K562 (cell line): ENCODE measurements at regions not wholly inside any gene's neighbourhood (a gene's known extent, or its start where the extent isn't known, plus 50 kb on each side); places are given as distances from the start of the nearest gene placed in this dataset.

Experiments
- ATAC-seq: fragments of 200-7000 bp; cut with Tn5 transposase; 3 replicates; pipeline ENCODE4 v1.9.1; 2020; ENCODE audit warnings: moderate library complexity
- BruUV-seq: library from RNA; stranded (reverse); fragments of 400-500 nt; replicated peaks from 2 replicates; lab custom pipeline; 2021; lab: Mats Ljungman, UMichigan
- CTCF ChIA-PET: fragments of 300-600 bp; formaldehyde crosslinking; extraction: SDS; loops from one replicate; lab custom pipeline; 2021; ENCODE audit warnings: low intra/inter-chr PET ratio; lab: Yijun Ruan, JAX
- POLR2A ChIA-PET: fragments of 300-600, 350-650 bp; sonication (Branson Sonifier 250); formaldehyde crosslinking; extraction: SDS; loops from one replicate; lab custom pipeline; 2021; ENCODE audit warnings: antibody characterized with exemption, inconsistent platforms; lab: Yijun Ruan, JAX
- DNase-seq, 4 experiments: peaks; one replicate each; pipeline versions ENCODE4 v3.0.0 to v3.0.0-alpha.2; 2011 to 2018; ENCODE audit warnings: low spot score in 3 of 4, mixed read lengths in 3 of 4; ENCODE audit errors: extremely low read depth in 1 of 4
- FAIRE-seq: peaks from 2 replicates; lab custom pipeline; 2011; peaks lifted over from hg19 to GRCh38; lab: Jason Lieb, UNC
- H2AFZ ChIP-seq: 2 replicates; pipeline ENCODE4 v1.6.0; 2011; ENCODE audit warnings: low read depth, low read length, control low read depth, inconsistent platforms
- H3K27ac ChIP-seq: fragments of 200-600 bp; 3 replicates; pipeline ENCODE4 v1.8.0; 2011; ENCODE audit warnings: low read depth, mild to moderate bottlenecking, control low read depth, inconsistent platforms, low read length, moderate library complexity, mixed read lengths; ENCODE audit errors: extremely low read depth
- H3K27me3 ChIP-seq, 2 experiments: fragments of 300-600 bp in 1 of 2; 2 replicates in 1 of 2; 3 replicates in 1 of 2; pipeline versions ENCODE4 v1.6.0 to v1.8.0; 2011; ENCODE audit warnings: inconsistent platforms in 2 of 2, low read length in 2 of 2, mild to moderate bottlenecking in 1 of 2, mixed read lengths in 1 of 2, moderate library complexity in 1 of 2; ENCODE audit not compliant: control insufficient read depth in 2 of 2, insufficient read depth in 2 of 2
- H3K36me3 ChIP-seq: fragments of 300-600 bp; 3 replicates; pipeline ENCODE4 v1.8.0; 2011; ENCODE audit warnings: mild to moderate bottlenecking, low read length, inconsistent platforms; ENCODE audit not compliant: control insufficient read depth, insufficient read depth
- H3K4me1 ChIP-seq, 2 experiments: fragments of 200-600 bp in 1 of 2; replicated peaks in 1 of 2; 2 replicates in 1 of 2; 3 replicates in 1 of 2; pipeline versions ENCODE4 v1.5.1 to v1.8.0; 2011; ENCODE audit warnings: inconsistent platforms in 2 of 2, low read length in 2 of 2, mild to moderate bottlenecking in 1 of 2, mixed read lengths in 1 of 2, moderate library complexity in 1 of 2; ENCODE audit not compliant: control insufficient read depth in 2 of 2, insufficient read depth in 2 of 2
- H3K4me2 ChIP-seq: 2 replicates; pipeline ENCODE4 v1.6.1; 2011; ENCODE audit warnings: low read length, control low read depth, inconsistent platforms, mixed read lengths; ENCODE audit not compliant: insufficient read depth
- H3K4me3 ChIP-seq: fragments of 200-600 bp; sonication (generic), shearing (Covaris generic); 2 replicates; pipeline ENCODE4 v1.5.1; 2016; ENCODE audit warnings: control low read depth, inconsistent platforms
- H3K79me2 ChIP-seq: fragments of 200-600 bp; 3 replicates; pipeline ENCODE4 v1.8.0; 2011; ENCODE audit warnings: low read length, inconsistent platforms; ENCODE audit not compliant: control insufficient read depth, insufficient read depth
- H3K9ac ChIP-seq, 2 experiments: 2 replicates each; pipeline versions ENCODE4 v1.6.0 to v1.6.1; 2011; ENCODE audit warnings: low read depth in 2 of 2, low read length in 2 of 2, control low read depth in 1 of 2, inconsistent platforms in 1 of 2, mild to moderate bottlenecking in 1 of 2, mixed read lengths in 1 of 2; ENCODE audit not compliant: insufficient read depth in 1 of 2
- H3K9me1 ChIP-seq: one replicate; pipeline ENCODE4 v1.6.0; 2011; ENCODE audit warnings: inconsistent platforms, mild to moderate bottlenecking, low read length, moderate library complexity; ENCODE audit not compliant: control insufficient read depth, insufficient read depth
- H3K9me3 ChIP-seq: replicated peaks from 2 replicates; pipeline ENCODE4 v1.5.1; 2011; ENCODE audit warnings: low read depth, low read length, inconsistent platforms; ENCODE audit not compliant: control insufficient read depth, insufficient read depth
- H4K20me1 ChIP-seq: replicated peaks from 2 replicates; pipeline ENCODE4 v1.6.1; 2011; ENCODE audit warnings: low read length, inconsistent platforms, mixed read lengths; ENCODE audit not compliant: control insufficient read depth, insufficient read depth
- DACH1 ChIP-seq: fragments of 450-650 bp; IDR thresholded peaks from 2 replicates; pipeline ENCODE4 v1.6.1; 2018; ENCODE audit not compliant: partially characterized antibody
- SMAD1 ChIP-seq: fragments of 150-350 bp; IDR thresholded peaks from 2 replicates; pipeline ENCODE4 v1.6.1; 2014; ENCODE audit warnings: low read length, low read depth; ENCODE audit not compliant: partially characterized antibody
- WGBS: fragments of 100-300 bp; shearing (Covaris generic); methylation state at CpG from one replicate; pipeline ENCODE4 v1.1.6; 2016; ENCODE audit warnings: low coverage, mixed read lengths; ENCODE audit not compliant: insufficient coverage; ENCODE audit errors: missing lambda C conversion rate; 5-methylcytosine and 5-hydroxymethylcytosine counted together
- in situ Hi-C: fragments of 300-500 bp; cut with MboI; formaldehyde crosslinking; loops from 4 replicates; pipeline ENCODE4 v1.15.0; 2018; ENCODE audit warnings: inconsistent platforms, mixed read lengths
- intact Hi-C: fragments of 100-400 bp; cut with micrococcal nuclease; formaldehyde crosslinking; loops from 2 replicates; pipeline ENCODE4 v1.14.2; 2022
- TF ChIP-seq, protein P1 (sequence below): fragments of 250-450 bp; sonication (Bioruptor Pico); IDR thresholded peaks from 2 replicates; pipeline ENCODE4 v1.5.0; 2021; ENCODE audit warnings: mild to moderate bottlenecking, moderate library complexity
- TF ChIP-seq, protein P2 (sequence below): sonication (generic); formaldehyde crosslinking; IDR thresholded peaks from 2 replicates; pipeline ENCODE4 v1.4.0; 2020; ENCODE audit warnings: mild to moderate bottlenecking, missing genetic modification reagents
- TF ChIP-seq, protein P3 (sequence below): sonication (generic); formaldehyde crosslinking; IDR thresholded peaks from 2 replicates; pipeline ENCODE4 v1.8.0; 2022; ENCODE audit warnings: missing genetic modification reagents, mild to moderate bottlenecking, borderline replicate concordance

- TF ChIP-seq, protein P1, sequence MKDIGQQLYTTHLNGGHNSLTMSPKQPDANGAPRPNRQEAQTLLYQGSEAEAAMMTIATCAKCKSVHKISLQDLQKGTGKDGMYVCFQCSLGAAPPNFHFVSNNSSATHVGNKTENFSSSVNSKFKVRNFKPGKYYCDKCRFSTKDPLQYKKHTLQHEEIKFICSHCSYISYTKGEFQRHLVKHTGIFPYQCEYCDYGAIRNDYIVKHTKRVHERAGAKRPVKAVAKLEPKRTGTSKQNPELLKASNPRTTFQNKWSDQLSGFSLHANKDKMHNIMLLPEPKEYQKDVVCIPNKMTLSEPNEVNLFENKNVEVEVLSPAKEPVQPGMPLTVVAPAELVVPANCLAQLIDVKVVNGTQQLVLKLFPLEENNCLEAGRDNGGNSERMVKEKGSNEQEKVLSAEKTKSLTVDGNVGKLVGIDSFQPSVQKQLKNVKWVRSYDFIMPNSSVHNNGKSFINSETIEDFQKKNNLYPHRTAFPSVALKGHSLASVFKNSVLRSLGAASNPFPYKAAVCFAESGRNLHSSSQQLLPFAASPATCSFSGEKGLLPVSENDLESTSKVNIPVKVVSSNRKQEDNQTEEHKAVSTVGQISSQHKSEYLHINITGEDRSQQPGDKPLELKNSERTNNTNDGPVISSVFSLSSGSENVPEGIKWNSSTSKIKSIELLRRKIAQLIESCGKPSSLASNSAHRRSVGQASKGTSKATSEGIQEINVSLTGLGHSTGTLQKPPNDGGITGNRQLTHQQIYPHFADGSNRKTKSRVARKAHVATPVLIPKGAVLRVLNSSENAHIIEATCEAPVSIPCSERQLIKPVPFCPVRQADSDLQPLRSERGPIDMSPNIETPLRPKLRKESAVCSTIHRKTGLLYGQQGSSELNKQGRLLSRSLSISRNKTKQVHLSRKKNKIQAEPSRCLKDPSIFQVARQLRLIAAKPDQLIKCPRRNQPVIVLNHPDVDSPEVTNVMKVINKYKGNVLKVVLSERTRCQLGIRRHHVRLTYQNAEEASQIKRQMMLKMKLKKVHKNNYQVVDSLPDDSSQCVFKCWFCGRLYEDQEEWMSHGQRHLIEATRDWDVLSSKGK (CRISPR knock-in tag) = no peak
- TF ChIP-seq, protein P2, sequence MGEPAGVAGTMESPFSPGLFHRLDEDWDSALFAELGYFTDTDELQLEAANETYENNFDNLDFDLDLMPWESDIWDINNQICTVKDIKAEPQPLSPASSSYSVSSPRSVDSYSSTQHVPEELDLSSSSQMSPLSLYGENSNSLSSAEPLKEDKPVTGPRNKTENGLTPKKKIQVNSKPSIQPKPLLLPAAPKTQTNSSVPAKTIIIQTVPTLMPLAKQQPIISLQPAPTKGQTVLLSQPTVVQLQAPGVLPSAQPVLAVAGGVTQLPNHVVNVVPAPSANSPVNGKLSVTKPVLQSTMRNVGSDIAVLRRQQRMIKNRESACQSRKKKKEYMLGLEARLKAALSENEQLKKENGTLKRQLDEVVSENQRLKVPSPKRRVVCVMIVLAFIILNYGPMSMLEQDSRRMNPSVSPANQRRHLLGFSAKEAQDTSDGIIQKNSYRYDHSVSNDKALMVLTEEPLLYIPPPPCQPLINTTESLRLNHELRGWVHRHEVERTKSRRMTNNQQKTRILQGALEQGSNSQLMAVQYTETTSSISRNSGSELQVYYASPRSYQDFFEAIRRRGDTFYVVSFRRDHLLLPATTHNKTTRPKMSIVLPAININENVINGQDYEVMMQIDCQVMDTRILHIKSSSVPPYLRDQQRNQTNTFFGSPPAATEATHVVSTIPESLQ (CRISPR knock-in tag) = no peak
- no peak for TF ChIP-seq DACH1
Measured at GRCh38 chr7:114214466-114214865, 200.1 kb upstream of the FOXP2 start (continued).

DNA sequence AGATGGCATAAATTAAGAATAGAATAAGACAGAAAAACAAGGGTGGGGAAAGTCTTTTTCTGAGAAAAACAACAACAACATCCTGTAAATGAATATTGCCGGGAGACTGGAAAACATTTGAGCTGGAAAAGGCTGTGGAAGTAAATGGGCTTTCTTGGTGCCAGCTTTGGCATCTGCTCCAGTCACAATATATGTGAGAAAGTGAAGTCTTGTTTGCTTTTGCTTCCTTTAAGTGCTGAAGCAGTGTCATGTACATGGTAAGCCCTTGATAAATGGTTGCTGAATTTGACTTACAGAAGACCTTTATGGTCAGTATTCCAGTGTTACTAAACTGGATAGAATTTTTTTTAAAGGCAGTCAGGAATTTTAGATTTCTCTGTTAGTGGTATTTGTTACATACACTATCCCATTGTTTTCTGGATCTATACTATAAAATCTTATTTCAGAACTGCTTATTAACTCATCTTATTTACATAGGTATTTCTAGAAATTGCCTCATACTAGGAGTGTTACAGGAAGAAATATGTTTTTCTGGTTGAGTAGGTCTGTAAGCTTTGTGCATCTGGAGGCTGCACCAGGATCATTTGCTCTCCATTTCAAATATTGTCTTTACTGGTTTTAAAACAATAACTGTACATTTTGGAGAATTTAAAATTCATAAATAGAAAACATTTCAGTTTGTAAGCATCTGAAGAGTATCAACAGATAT, 201.7 kb upstream of the FOXP2 start:
- TF ChIP-seq, protein P3, sequence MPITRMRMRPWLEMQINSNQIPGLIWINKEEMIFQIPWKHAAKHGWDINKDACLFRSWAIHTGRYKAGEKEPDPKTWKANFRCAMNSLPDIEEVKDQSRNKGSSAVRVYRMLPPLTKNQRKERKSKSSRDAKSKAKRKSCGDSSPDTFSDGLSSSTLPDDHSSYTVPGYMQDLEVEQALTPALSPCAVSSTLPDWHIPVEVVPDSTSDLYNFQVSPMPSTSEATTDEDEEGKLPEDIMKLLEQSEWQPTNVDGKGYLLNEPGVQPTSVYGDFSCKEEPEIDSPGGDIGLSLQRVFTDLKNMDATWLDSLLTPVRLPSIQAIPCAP (CRISPR knock-in tag) = no peak
- no peak for TF ChIP-seq SMAD1
- H3K4me2 ChIP-seq = no peak overlapping the region
- no peak overlapping the region for H2AFZ ChIP-seq
- no peak overlapping the region for H3K9ac ChIP-seq
- CTCF ChIA-PET = interaction anchor here (0.6 kb wide), 1 partner anchor 9 kb away, joined by 7 read pairs; no protein-coding TSS in a partner anchor
- no peaks in the 10 kb centered on the region for H3K4me1 ChIP-seq
- intact Hi-C loops = no loop called here
- no peaks in the 10 kb centered on the region for H3K36me3 ChIP-seq
- H4K20me1 ChIP-seq = no peaks in the 10 kb centered on the region
- H3K4me3 ChIP-seq = no peak overlapping the region
- peaks cover 4% of the 10 kb centered on the region for H3K9me3 ChIP-seq
- no TSS peak for BruUV-seq
- POLR2A ChIA-PET = no interaction called here
- WGBS = 0% methylated on average over 1 of the region's 1 CpG
- in situ Hi-C loops = no loop called here
- H3K79me2 ChIP-seq = no peaks in the 10 kb centered on the region
- DNase-seq = no peak
- no peaks in the 10 kb centered on the region for H3K27me3 ChIP-seq
- no peak for FAIRE-seq
- no peaks in the 10 kb centered on the region for H3K9me1 ChIP-seq
- no peak overlapping the region for H3K27ac ChIP-seq
- ATAC-seq = no peak
